B cell (primary cell): ENCODE measurements at regions not wholly inside any gene's neighbourhood (a gene's known extent, or its start where the extent isn't known, plus 50 kb on each side); places are given as distances from the start of the nearest gene placed in this dataset.

Source experiments
- ATAC-seq: fragments of 200-7000 bp; cut with Tn5 transposase; one replicate; pipeline ENCODE4 v1.10.0; 2021; ENCODE audit warnings: low read depth, mild to moderate bottlenecking, moderate number of reproducible peaks, moderate library complexity
- CTCF ChIA-PET: fragments of 350-600 bp; sonication (Branson Sonifier 250); formaldehyde crosslinking; loops from one replicate; lab custom pipeline; 2021; ENCODE audit warnings: antibody characterized with exemption, inconsistent platforms; lab: Charles Lee
- POLR2A ChIA-PET: fragments of 350-600 bp; sonication (Branson Sonifier 250); formaldehyde crosslinking; loops from one replicate; lab custom pipeline; 2021; ENCODE audit warnings: antibody characterized with exemption; lab: Charles Lee
- DNase-seq: peaks from one replicate; pipeline ENCODE4 v3.0.0; 2013
- H2AFZ ChIP-seq: 2 replicates; pipeline ENCODE4 v1.6.1; 2012; ENCODE audit warnings: mild to moderate bottlenecking, low read depth, low read length; ENCODE audit not compliant: insufficient read depth, poor library complexity, severe bottlenecking
- H3K27ac ChIP-seq, 2 donors: 1 replicate in 1 of 2; 2 replicates in 1 of 2; pipeline ENCODE4 v1.5.1; 2012 to 2013; ENCODE audit warnings: low read length in 2 of 2, mild to moderate bottlenecking in 2 of 2, moderate library complexity in 1 of 2
- H3K27me3 ChIP-seq, 4 experiments: fragments of 200-600 bp in 1 of 4; sonication (generic) in 1 of 4; replicated peaks in 1 of 4; 1 replicate in 2 of 4; 2 replicates in 2 of 4; pipeline versions ENCODE4 v1.6.1 to v1.7.0; 2013 to 2016; ENCODE audit warnings: low read length in 3 of 4, mild to moderate bottlenecking in 2 of 4, mixed read lengths in 1 of 4, moderate library complexity in 1 of 4; ENCODE audit not compliant: insufficient read depth in 4 of 4, control insufficient read depth in 3 of 4; ENCODE audit errors: control extremely low read depth in 1 of 4
- H3K36me3 ChIP-seq, 2 experiments: replicated peaks in 1 of 2; 1 replicate in 1 of 2; 2 replicates in 1 of 2; pipeline versions ENCODE4 v1.6.1 to v1.7.1; 2013; ENCODE audit warnings: low read length in 1 of 2; ENCODE audit not compliant: insufficient read depth in 2 of 2, control insufficient read depth in 1 of 2; ENCODE audit errors: control extremely low read depth in 1 of 2, extremely low read depth in 1 of 2
- H3K4me1 ChIP-seq, 2 donors: fragments of 200-600 bp in 1 of 2; sonication (generic) in 1 of 2; 1 replicate in 1 of 2; 2 replicates in 1 of 2; pipeline versions ENCODE4 v1.5.1 to v1.6.1; 2013 to 2017; ENCODE audit warnings: low read length in 2 of 2; ENCODE audit not compliant: control insufficient read depth in 2 of 2, insufficient read depth in 2 of 2
- H3K4me2 ChIP-seq: replicated peaks from 2 replicates; pipeline ENCODE3; 2012; ENCODE audit warnings: mild to moderate bottlenecking, low read depth, low read length; ENCODE audit not compliant: poor library complexity, severe bottlenecking
- H3K4me3 ChIP-seq, 5 experiments: fragments of 200-600 bp in 1 of 5; sonication (generic) in 1 of 5; 1 replicate in 3 of 5; 2 replicates in 2 of 5; pipeline versions ENCODE4 v1.5.1 to v1.7.0; 2011 to 2016; ENCODE audit warnings: low read length in 4 of 5, mild to moderate bottlenecking in 4 of 5, low read depth in 2 of 5, control low read depth in 1 of 5, moderate library complexity in 1 of 5; ENCODE audit not compliant: insufficient read depth in 1 of 5; ENCODE audit errors: control extremely low read depth in 1 of 5, extremely low read depth in 1 of 5
- H3K79me2 ChIP-seq: fragments of 200-600 bp; sonication (generic); one replicate; pipeline ENCODE4 v1.6.0; 2016; ENCODE audit warnings: low read length; ENCODE audit not compliant: control insufficient read depth, insufficient read depth
- H3K9ac ChIP-seq: fragments of 200-600 bp; sonication (generic); 2 replicates; pipeline ENCODE4 v1.6.1; 2017; ENCODE audit warnings: mild to moderate bottlenecking, low read length, moderate library complexity
- H3K9me3 ChIP-seq, 3 donors: one replicate each; pipeline versions ENCODE4 v1.6.1 to v1.7.1; 2013; ENCODE audit warnings: low read length in 2 of 3; ENCODE audit not compliant: control insufficient read depth in 2 of 3, insufficient read depth in 1 of 3; ENCODE audit errors: control extremely low read depth in 1 of 3
- H4K20me1 ChIP-seq: 2 replicates; pipeline ENCODE4 v1.6.0; 2012; ENCODE audit warnings: mild to moderate bottlenecking, low read length; ENCODE audit not compliant: insufficient read depth, control insufficient read depth, poor library complexity, severe bottlenecking
- H3K27ac Mint-ChIP-seq: one replicate; pipeline ENCODE4 v1.8.0; 2021; ENCODE audit warnings: mixed read lengths
- H3K27me3 Mint-ChIP-seq: one replicate; pipeline ENCODE4 v1.8.0; 2021; ENCODE audit warnings: mixed read lengths
- H3K4me1 Mint-ChIP-seq: one replicate; pipeline ENCODE4 v1.8.0; 2021; ENCODE audit warnings: mixed read lengths
- H3K4me3 Mint-ChIP-seq: one replicate; pipeline ENCODE4 v1.8.0; 2021; ENCODE audit warnings: mixed read lengths
- H3K9me3 Mint-ChIP-seq: one replicate; pipeline ENCODE4 v1.8.0; 2022; ENCODE audit warnings: mixed read lengths; ENCODE audit not compliant: insufficient read depth
- CTCF ChIP-seq: fragments of 200-600 bp; IDR thresholded peaks from one replicate; pipeline ENCODE4 v1.8.0; 2022; ENCODE audit warnings: antibody characterized with exemption, mild to moderate bottlenecking
- EZH2 ChIP-seq: IDR thresholded peaks from 2 replicates; pipeline ENCODE4 v1.6.1; 2012; ENCODE audit warnings: borderline replicate concordance, low read depth, mild to moderate bottlenecking, moderate library complexity, low read length; ENCODE audit not compliant: insufficient read depth, poor library complexity, severe bottlenecking
- WGBS: methylation state at CpG from one replicate; pipeline ENCODE4 v1.1.5; 2013; ENCODE audit warnings: missing lambda C conversion rate; ENCODE audit not compliant: insufficient coverage; 5-methylcytosine and 5-hydroxymethylcytosine counted together
- intact Hi-C: fragments of 100-400 bp; cut with micrococcal nuclease; formaldehyde crosslinking; loops from one replicate; pipeline ENCODE4 v1.10.0; 2022

- Histone ChIP-seq H3K4me3 (no peak overlapping the region), H3K27ac (no peak overlapping the region), H3K36me3 (no peaks in the 10 kb centered on the region), H4K20me1 (no peaks in the 10 kb centered on the region), H3K4me1 (no peaks in the 10 kb centered on the region), H2AFZ (no peak overlapping the region), H3K79me2 (no peaks in the 10 kb centered on the region), H3K9me3 (peaks cover 0 to 4% (median 0%) of the 10 kb centered on the region in 3 donors), H3K9ac (no peak overlapping the region), H3K27me3 (no peaks in the 10 kb centered on the region), H3K4me2 (no peak overlapping the region)
- TF ChIP-seq EZH2 (no peak), CTCF (no peak)
- intact Hi-C loops: no loop called here
- ATAC-seq (no peak), DNase-seq (no peak)
- peaks cover 4% of the 10 kb centered on the region for H3K27me3 Mint-ChIP-seq
- no peak overlapping the region for H3K4me3 Mint-ChIP-seq
- no peak overlapping the region for H3K27ac Mint-ChIP-seq
- ChIA-PET CTCF (no interaction called here), POLR2A (no interaction called here)
- 56% methylated on average over 2 of the region's 4 CpGs for WGBS
- peaks cover 4% of the 10 kb centered on the region for H3K4me1 Mint-ChIP-seq
- no peaks in the 10 kb centered on the region for H3K9me3 Mint-ChIP-seq
Measured at GRCh38 chr15:29448320-29448719, 178.7 kb upstream of the NSMCE3 start.

GRCh38 chr15:29446480-29446879 is 176.9 kb upstream of the NSMCE3 start:
- no peaks in the 10 kb centered on the region for H3K36me3 ChIP-seq
- Mint-ChIP-seq H3K9me3 (no peaks in the 10 kb centered on the region), H3K4me3 (no peak overlapping the region), H3K27ac (no peak overlapping the region), H3K27me3 (peaks cover 3% of the 10 kb centered on the region), H3K4me1 (no peaks in the 10 kb centered on the region)
- no peaks in the 10 kb centered on the region for H4K20me1 ChIP-seq
- 100% methylated on average over 1 of the region's 3 CpGs for WGBS
- H3K9ac ChIP-seq: no peak overlapping the region
- no peaks in the 10 kb centered on the region for H3K79me2 ChIP-seq
- CTCF ChIA-PET: no interaction called here
- H3K4me3 ChIP-seq: no peak overlapping the region
- intact Hi-C loops: no loop called here
- DNase-seq: no peak
- no peak overlapping the region for H3K4me2 ChIP-seq
- no peaks in the 10 kb centered on the region for H3K27me3 ChIP-seq
- no peak overlapping the region for H2AFZ ChIP-seq
- TF ChIP-seq EZH2 (no peak), CTCF (no peak)
- ATAC-seq: no peak
- H3K9me3 ChIP-seq: peaks cover 0 to 7% (median 0%) of the 10 kb centered on the region in 3 donors
- H3K27ac ChIP-seq: no peak overlapping the region
- H3K4me1 ChIP-seq: no peaks in the 10 kb centered on the region
- POLR2A ChIA-PET: no interaction called here
